Kidney (tissue), 13 donors: ENCODE measurements at regions not wholly inside any gene's neighbourhood (a gene's known extent, or its start where the extent isn't known, plus 50 kb on each side); places are given as distances from the start of the nearest gene placed in this dataset.

Source experiments
- DNase-seq, 5 donors: peaks; one replicate each; pipeline ENCODE4 v3.0.0-alpha.2; 2013 to 2020
- FAIRE-seq: peaks from 2 replicates; lab custom pipeline; 2012; peaks lifted over from hg19 to GRCh38; lab: Jason Lieb, UNC
- H3K27ac ChIP-seq, 2 donors: one replicate each; pipeline ENCODE4 v1.7.0; 2013; ENCODE audit warnings: low read depth in 2 of 2, low read length in 2 of 2, inconsistent platforms in 1 of 2
- H3K27me3 ChIP-seq: one replicate; pipeline ENCODE4 v1.7.1; 2013; ENCODE audit warnings: low read length, inconsistent platforms; ENCODE audit not compliant: control insufficient read depth, insufficient read depth
- H3K36me3 ChIP-seq, 3 donors: one replicate each; pipeline versions ENCODE4 v1.7.0 to v1.7.1; 2013; ENCODE audit warnings: low read length in 3 of 3, control low read depth in 1 of 3, inconsistent platforms in 1 of 3; ENCODE audit not compliant: insufficient read depth in 3 of 3, control insufficient read depth in 2 of 3
- H3K4me1 ChIP-seq, 3 donors: one replicate each; pipeline versions ENCODE4 v1.7.0 to v1.7.1; 2013; ENCODE audit warnings: low read length in 3 of 3, inconsistent platforms in 1 of 3, low read depth in 1 of 3; ENCODE audit not compliant: control insufficient read depth in 2 of 3, insufficient read depth in 2 of 3
- H3K4me3 ChIP-seq, 3 donors: one replicate each; pipeline versions ENCODE4 v1.7.0 to v1.8.1; 2013; ENCODE audit warnings: low read length in 3 of 3, control low read depth in 1 of 3, inconsistent platforms in 1 of 3
- H3K9ac ChIP-seq, 3 donors: one replicate each; pipeline versions ENCODE4 v1.7.0 to v1.7.1; 2013; ENCODE audit warnings: low read length in 3 of 3, control low read depth in 1 of 3, inconsistent platforms in 1 of 3
- H3K9me3 ChIP-seq, 3 donors: one replicate each; pipeline versions ENCODE4 v1.7.0 to v1.7.1; 2013; ENCODE audit warnings: low read length in 3 of 3, control low read depth in 1 of 3, inconsistent platforms in 1 of 3; ENCODE audit not compliant: control insufficient read depth in 2 of 3, insufficient read depth in 1 of 3
- intact Hi-C: fragments of 100-400 bp; cut with DNase I; formaldehyde crosslinking; loops from one replicate; pipeline ENCODE4 v1.11.1; 2022
- TF ChIP-seq, protein P1 (sequence below): IDR thresholded peaks from 3 replicates; pipeline ENCODE4 v1.5.1; 2012; ENCODE audit warnings: mild to moderate bottlenecking, moderate library complexity, borderline replicate concordance; ENCODE audit not compliant: insufficient read depth; ENCODE audit errors: extremely low read depth
- donor health status: control.
- donor health status: control.
- donor health status: control.
- donor health status: control.
- donor health status: control.
- donor health status: DM: yes; HTN: yes; CAD: no.
- donor health status: Normal renal cell carcinoma (clear cell type).

DNA sequence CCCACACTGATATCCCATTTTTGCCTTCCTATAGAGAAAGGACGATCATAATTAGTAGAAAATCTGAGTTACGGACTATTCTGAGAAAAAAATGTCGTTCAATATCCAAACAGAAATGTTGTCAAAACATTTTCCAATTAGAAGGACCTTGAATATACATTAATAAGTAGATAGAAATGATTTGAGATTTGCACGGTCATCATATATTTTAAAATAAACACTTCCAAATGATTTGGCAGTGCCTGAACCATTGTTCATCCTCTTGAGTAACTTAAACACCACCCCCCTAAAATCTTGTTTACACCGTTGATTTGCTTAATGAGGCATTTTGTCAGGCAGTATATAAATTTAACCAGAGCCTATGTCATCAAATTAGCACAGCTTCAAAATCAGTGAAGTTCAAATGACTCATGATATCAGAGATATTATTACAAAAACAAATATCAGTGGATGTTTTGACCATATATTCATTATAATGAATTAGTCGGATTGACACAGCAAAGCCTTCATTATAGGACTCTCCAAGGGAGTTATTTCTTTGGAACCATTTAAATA is 105.0 kb downstream of the ACTL7B start:
- Histone ChIP-seq H3K27me3 (no peaks in the 10 kb centered on the region), H3K4me1 (peaks cover 0 to 4% (median 0%) of the 10 kb centered on the region in 3 donors), H3K9me3 (peaks cover 0 to 3% (median 0%) of the 10 kb centered on the region in 3 donors), H3K36me3 (no peaks in the 10 kb centered on the region), H3K9ac (no peak overlapping the region), H3K27ac (no peak overlapping the region), H3K4me3 (no peak overlapping the region)
- FAIRE-seq (no peak), DNase-seq (no peak)
- intact Hi-C loops = no loop called here
- TF ChIP-seq, protein P1, sequence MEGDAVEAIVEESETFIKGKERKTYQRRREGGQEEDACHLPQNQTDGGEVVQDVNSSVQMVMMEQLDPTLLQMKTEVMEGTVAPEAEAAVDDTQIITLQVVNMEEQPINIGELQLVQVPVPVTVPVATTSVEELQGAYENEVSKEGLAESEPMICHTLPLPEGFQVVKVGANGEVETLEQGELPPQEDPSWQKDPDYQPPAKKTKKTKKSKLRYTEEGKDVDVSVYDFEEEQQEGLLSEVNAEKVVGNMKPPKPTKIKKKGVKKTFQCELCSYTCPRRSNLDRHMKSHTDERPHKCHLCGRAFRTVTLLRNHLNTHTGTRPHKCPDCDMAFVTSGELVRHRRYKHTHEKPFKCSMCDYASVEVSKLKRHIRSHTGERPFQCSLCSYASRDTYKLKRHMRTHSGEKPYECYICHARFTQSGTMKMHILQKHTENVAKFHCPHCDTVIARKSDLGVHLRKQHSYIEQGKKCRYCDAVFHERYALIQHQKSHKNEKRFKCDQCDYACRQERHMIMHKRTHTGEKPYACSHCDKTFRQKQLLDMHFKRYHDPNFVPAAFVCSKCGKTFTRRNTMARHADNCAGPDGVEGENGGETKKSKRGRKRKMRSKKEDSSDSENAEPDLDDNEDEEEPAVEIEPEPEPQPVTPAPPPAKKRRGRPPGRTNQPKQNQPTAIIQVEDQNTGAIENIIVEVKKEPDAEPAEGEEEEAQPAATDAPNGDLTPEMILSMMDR = no peak

DNA sequence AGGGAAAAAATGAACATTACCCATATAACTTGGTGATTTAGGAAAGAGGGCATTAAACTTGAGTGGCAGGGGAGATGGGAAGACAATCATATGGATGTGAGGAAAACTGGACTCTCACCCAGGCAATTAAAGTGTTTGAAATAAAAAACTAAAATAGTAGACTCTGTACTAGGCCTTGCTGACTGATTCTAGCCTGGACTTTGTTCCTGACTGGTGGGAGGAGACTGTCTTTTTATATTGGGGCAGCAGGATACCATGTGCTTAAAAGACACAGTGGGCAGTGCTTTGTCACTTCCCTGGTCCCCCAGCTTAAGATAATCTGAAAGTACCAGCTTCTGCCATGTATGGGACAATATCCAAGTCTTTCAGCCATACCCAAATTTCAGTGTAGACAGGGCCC is 107.0 kb downstream of the ACTL7B start:
- FAIRE-seq (no peak), DNase-seq (peak in 1 of 5 donors; percentile 41)
- Histone ChIP-seq H3K36me3 (no peaks in the 10 kb centered on the region), H3K27me3 (no peaks in the 10 kb centered on the region), H3K9me3 (peaks cover 0 to 3% (median 0%) of the 10 kb centered on the region in 3 donors), H3K9ac (no peak overlapping the region), H3K4me3 (no peak overlapping the region), H3K4me1 (peaks cover 0 to 14% (median 3%) of the 10 kb centered on the region in 3 donors), H3K27ac (peak overlapping the region in 1 of 2 donors; percentile 55)
- TF ChIP-seq, protein P1 = no peak
- intact Hi-C loops = no loop called here

DNA sequence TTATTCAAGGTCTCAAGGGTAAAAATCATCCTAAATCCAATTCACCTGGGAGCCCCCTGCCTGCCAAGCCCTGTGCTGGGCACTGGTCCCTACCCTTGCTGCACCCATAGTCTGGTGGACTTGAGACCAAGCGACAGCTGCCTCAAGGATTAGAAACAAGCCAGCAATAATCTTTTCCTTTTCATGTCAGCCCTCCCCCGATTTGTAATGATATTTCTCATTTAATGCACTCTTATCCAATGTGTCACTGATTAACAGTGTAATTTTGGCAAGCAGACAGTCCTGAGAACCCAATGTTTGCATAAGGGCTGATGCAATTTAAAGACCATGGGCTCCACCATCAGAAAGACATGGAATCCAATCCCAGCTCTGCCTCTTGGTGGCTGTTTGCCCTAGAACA is 108.9 kb downstream of the ACTL7B start:
- no peak for FAIRE-seq
- intact Hi-C loops = no loop called here
- peaks cover 0 to 19% (median 7%) of the 10 kb centered on the region in 3 donors for H3K4me1 ChIP-seq

More for the DNA sequence above, 108.9 kb downstream of the ACTL7B start:
- Histone ChIP-seq H3K9me3 (peaks cover 0 to 3% (median 0%) of the 10 kb centered on the region in 3 donors), H3K36me3 (no peaks in the 10 kb centered on the region), H3K27me3 (no peaks in the 10 kb centered on the region), H3K27ac (no peak overlapping the region), H3K4me3 (no peak overlapping the region), H3K9ac (no peak overlapping the region)
- TF ChIP-seq, protein P1 = no peak
- no peak for DNase-seq
